ENCODE measurements at regions not wholly inside any gene's neighbourhood (a gene's known extent, or its start where the extent isn't known, plus 50 kb on each side); places are given as distances from the start of the nearest gene placed in this dataset.

DNA sequence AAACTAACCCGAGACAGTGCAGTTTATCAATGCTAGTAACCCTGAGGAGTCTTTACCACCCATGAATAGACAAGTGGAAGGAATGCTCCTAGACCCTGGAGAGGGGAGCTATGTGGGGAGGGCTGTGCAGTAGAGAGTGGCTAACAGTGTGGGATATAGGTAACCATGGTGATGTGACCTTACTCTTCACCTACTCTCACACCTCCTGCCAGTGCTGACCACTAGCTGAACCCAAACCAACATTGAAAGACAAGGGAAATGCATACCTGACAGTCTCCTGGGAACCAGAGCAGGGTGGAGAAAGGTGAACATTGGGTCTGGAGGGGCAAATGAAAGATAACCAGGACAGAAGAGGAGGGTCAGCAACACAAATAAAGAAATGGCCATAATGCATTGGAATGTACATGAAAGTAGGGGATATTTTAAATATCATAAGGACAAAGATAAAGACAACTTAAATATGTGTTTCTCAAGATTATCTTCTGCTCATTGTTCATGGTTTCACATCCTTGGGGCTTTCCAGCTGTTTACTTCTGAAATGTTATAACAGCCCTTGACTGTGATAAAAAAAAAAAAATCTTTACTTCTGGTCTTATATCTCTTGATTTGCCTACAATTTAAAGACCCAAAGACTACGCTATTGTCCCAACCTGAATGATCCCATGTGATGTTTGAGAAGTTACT is 983.3 kb upstream of the TENM4 start:
- H3K4me1 ChIP-seq, result no peaks in the 10 kb centered on the region
- H3K36me3 ChIP-seq (ENCODE audit: low read depth, missing control alignments), result no peaks in the 10 kb centered on the region
- DNase-seq, result no peak
- H3K9me3 ChIP-seq, result no peaks in the 10 kb centered on the region
- intact Hi-C loops (cut with DNase I; ENCODE audit: low total_unique reads), result no loop called here
- no peak overlapping the region for H3K4me3 ChIP-seq
- H3K27me3 ChIP-seq, result no peaks in the 10 kb centered on the region
- H3K27ac ChIP-seq, result no peak overlapping the region
- 80 to 82% methylated on average over 2 of the region's 2 CpGs for WGBS, 2 donors
- TF ChIP-seq POLR2A (IDR thresholded peaks at IDR 0.05) (no peak), CTCF (IDR thresholded peaks at IDR 0.05) (no peak)

GRCh38 chr11:80420374-80420773 is 979.5 kb upstream of the TENM4 start:
- 59 to 74% methylated on average over 1 of the region's 1 CpG for WGBS, 2 donors
- intact Hi-C loops (cut with DNase I; ENCODE audit: low total_unique reads), result no loop called here
- H3K27ac ChIP-seq, result no peak overlapping the region
- H3K27me3 ChIP-seq, result no peaks in the 10 kb centered on the region
- no peak for DNase-seq
- no peaks in the 10 kb centered on the region for H3K36me3 ChIP-seq (ENCODE audit: low read depth, missing control alignments)
- no peaks in the 10 kb centered on the region for H3K4me1 ChIP-seq
- no peak overlapping the region for H3K4me3 ChIP-seq
- no peaks in the 10 kb centered on the region for H3K9me3 ChIP-seq
- no peak for TF ChIP-seq CTCF (IDR thresholded peaks at IDR 0.05)
- TF ChIP-seq POLR2A (IDR thresholded peaks at IDR 0.05), result no peak

GRCh38 chr11:80417681-80418080 is 976.9 kb upstream of the TENM4 start:
- Histone ChIP-seq H3K36me3 (ENCODE audit: low read depth, missing control alignments) (no peaks in the 10 kb centered on the region), H3K9me3 (no peaks in the 10 kb centered on the region), H3K4me3 (no peak overlapping the region), H3K27me3 (no peaks in the 10 kb centered on the region), H3K27ac (no peak overlapping the region), H3K4me1 (no peaks in the 10 kb centered on the region)
- 84 to 94% methylated on average over 2 of the region's 2 CpGs for WGBS, 2 donors
- TF ChIP-seq CTCF (IDR thresholded peaks at IDR 0.05) (no peak), POLR2A (IDR thresholded peaks at IDR 0.05) (no peak)
- DNase-seq, result no peak
- intact Hi-C loops (cut with DNase I; ENCODE audit: low total_unique reads), result no loop called here

DNA sequence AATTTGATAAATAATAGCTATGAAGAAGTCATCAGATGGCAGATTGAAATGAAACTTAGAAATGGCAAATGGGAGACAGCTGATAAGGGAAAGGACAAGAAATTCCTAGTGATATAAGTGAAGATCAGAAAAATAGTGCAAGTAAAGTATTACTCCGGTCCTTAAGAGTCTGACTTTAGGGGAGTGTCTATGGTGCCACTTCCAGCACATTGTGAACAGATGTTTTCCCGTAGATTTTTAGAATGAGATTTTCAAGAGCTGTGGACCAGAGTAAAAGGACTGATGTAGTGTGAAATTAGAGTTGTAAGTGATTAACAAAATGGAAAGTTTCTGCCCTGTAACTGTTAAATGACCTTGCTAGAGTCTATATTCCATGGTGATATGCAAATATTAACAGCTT is 974.8 kb upstream of the TENM4 start:
- WGBS, 2 donors, result 91 to 94% methylated on average over 2 of the region's 2 CpGs
- Histone ChIP-seq H3K27me3 (no peaks in the 10 kb centered on the region), H3K4me1 (no peaks in the 10 kb centered on the region), H3K27ac (no peak overlapping the region), H3K36me3 (ENCODE audit: low read depth, missing control alignments) (no peaks in the 10 kb centered on the region), H3K9me3 (no peaks in the 10 kb centered on the region), H3K4me3 (no peak overlapping the region)
- no peak for DNase-seq
- intact Hi-C loops (cut with DNase I; ENCODE audit: low total_unique reads), result no loop called here
- TF ChIP-seq CTCF (IDR thresholded peaks at IDR 0.05) (no peak), POLR2A (IDR thresholded peaks at IDR 0.05) (no peak)
